HuH-7 (cell line): ENCODE measurements at regions not wholly inside any gene's neighbourhood (a gene's known extent, or its start where the extent isn't known, plus 50 kb on each side); places are given as distances from the start of the nearest gene placed in this dataset.

Experiments
- DNase-seq: peaks from one replicate; pipeline ENCODE4 v3.0.0; 2011; ENCODE audit warnings: low spot score

DNA sequence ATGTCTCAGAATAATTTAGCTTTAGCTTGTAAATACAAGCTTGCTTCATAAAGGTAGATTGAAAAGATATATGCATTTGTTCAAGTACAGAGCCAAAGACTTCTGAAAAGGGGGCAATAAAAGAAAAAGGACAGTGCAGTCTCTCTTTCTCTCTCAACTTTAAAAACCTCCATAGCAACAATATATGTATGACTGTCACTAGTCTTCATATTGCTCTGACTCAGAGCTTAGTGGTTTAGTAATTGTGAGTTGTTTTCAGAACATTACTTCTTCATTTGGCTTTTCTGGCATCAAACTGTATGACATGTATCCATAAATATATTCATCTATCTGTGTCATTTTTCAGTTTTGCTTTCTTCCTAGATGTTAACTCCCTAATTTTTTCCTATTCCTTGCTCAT is 194.6 kb upstream of the KIF2A start:
- DNase-seq = no peak

DNA sequence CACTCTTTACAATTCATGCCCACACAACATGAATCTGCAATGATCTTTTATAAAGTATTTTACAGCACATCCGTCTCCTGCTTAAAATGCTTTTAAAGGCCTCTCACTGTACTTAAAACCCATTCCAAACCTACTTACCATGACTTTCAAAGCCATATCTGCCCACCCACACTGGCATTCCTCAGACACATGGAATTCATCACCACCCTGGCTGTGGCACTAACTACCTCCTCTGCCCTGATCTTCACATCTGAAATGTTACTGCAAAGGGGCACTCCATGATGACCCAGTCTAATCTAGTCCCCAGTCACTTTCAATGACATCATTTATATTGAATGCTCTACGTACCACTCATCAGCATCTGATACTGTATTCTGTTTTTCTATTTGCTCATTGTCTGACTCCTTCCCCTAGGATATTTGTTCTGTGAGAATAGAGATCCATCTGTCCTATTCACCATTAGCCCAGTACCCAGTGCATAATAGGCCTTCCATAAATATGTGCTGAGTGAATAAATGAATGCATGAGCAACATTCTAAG is 193.2 kb upstream of the KIF2A start:
- DNase-seq = no peak

DNA sequence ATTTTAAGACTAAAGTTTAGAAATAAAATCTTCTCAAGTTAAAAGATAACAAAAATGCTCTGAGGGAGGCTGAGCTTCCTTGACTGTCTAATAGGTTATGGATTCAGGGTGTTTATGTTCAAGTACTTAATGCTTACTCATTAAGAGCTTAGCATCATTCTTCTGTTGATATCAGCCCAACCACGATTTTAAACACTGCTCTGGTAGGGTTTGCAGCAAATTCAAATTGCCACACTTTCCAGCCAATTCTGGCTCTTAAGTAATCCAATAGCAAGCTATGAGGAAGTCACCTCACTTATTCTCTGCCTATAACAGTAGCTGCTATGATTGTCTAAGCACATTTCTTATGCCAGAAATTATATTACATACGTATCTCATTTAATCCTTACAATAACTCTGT is 191.0 kb upstream of the KIF2A start:
- no peak for DNase-seq

DNA sequence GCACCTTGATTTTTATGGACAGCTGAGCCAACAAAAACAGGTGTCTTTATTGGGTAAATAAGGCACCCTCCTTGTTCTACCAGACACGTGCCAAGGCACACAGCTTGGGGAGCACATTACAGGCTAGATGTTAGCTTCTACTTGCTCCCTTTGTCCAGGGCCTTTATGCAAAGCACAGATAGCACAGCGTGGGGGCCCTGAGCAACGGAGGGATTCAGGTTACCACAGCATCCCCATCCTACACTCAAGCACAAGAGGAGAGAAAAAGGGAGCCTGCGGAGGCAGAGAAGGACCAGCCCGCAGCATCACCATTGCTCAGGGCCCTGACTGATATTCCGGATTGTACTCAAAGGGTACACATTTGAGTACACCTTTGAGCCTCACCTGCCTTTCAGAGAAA is 181.7 kb upstream of the KIF2A start:
- no peak for DNase-seq

DNA sequence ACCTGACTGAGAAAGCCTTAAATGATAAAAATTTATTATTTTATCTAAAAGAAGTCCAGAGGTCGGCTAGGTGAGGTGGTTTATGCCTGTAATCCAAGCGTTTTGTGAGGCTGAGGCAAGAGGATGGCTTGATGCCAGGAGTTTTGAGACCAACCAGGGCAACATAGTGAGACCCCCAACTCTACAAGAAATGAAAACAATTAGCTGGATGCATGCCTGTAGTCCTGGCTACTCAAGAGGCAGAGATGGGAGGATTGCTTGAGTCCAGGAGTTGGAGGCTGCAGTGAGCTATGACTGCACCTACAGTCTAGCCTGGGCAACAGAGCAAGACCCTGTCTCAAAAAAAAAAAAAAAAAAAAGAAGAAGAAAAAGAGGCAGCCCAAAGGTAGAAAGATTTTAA is 179.9 kb upstream of the KIF2A start:
- DNase-seq = no peak

DNA sequence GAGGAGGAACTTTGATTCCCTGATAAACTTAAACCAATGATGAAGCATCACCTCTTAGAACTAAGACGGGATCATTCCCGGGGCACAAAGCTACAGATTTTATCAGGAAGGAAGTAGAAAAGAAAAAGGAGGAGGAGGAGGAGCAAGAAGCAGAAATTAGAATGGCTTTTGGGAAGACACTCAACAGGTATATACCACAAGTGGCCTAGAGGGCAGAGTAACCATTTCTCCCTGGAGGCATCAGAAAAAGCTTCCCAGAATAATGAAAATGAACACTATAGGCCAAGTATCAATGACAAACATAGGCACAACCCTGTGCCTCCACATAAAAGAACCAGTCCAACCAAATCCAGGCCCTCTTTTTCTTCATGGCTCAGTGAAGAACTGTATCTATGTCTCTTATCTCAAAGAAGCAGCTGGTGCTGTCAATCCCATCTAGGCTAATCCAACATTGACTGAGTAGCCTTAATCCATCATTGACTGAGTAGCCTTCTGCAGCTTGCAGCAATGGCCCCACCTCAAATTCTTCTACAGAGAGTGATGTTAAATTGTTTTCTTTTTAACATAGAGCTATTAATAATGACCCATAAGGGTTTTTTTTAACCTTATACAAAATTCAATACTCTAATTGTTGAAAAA is 178.8 kb upstream of the KIF2A start:
- no peak for DNase-seq

DNA sequence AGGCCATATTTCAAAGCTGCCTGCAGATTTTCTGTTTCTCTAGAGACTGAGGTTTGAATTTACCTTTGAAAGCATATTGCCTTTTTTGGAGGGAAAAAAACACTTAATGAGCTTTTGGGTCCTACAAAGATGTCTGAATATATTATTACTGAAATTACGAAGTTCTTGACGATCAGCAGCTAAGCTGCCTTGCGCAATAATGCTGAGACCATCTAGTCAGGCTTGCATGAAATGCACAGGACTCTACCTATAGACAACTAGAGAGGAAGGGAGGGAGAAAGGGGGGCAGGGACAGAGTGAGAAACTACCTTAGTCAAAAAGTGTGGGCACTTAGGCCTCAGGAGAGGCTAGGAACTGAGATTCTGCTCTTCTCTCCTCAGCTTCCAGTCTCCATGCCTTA is 175.9 kb upstream of the KIF2A start:
- DNase-seq = no peak

DNA sequence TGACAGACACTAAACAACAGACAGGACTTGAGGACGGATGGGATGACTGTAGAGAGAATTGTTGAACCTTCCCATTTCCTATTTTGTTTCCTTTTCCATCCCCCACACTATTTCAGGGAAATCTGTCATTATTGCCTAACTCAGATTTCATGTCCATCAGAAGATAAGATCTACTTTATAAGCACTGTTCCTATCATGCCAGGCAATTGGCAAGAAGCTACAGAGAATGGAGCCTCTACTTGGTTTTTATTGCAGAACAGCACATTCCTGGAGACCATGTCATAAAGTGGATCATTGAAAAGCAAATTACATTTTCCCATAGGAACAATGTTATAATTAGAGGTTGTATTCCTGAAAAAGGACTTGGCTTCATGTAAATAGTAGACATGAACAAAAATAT is 173.7 kb upstream of the KIF2A start:
- DNase-seq = no peak

DNA sequence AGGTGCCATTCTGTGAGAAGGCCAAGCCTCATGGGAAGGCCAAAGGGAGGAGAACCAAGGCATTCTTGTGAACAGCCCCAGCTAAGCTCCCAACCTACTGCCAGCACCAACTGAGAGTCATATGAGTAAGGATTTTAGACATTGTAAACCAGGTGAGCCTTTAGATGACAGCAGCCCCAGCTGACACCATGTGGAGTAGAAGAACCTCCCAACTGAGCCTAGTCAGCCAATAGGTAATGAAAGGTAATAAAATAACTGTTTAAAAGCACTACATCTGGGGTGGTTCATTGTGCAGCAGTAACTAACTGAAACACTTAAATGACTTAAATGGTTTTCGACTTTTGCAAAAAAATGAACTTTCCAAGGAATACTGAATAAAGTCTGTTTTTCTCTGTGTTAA is 172.6 kb upstream of the KIF2A start:
- DNase-seq = no peak

DNA sequence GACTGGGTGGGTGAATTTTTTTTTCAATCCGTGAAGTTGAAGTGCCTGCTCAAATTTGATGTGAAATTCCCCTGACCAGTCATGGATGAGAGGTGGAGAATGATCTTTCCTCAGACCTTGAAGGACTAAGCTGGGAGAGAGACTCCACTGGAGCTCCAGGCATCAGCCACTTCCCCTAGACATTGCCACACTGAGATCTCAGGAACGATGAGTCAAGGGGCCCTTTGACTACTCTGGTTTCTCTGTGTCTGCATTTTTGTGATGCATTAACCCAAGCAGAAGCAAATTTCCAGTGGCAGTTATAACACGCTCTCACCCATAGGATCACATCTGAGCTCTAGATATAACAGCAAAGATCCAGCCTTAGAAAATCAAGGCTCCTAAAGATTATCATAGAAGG is 171.2 kb upstream of the KIF2A start:
- DNase-seq = no peak

DNA sequence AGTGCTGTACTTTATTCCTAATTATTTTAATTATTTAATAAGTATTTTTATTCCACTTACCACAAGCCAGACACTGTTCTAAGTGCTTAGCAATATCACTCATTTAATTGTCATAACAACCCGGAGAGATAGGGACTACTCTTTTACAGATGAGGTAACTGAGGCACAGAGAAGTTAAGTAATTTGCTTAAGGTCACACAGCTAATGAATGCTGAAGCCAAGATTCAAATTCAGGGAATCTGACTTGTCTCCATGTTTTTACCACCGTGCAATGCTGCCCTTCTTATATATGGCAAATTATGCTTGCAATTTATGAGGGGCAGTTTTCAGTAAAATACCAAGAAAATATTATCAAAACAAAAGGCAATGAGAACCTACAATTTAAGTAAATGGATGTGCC is 168.4 kb upstream of the KIF2A start:
- DNase-seq = no peak

DNA sequence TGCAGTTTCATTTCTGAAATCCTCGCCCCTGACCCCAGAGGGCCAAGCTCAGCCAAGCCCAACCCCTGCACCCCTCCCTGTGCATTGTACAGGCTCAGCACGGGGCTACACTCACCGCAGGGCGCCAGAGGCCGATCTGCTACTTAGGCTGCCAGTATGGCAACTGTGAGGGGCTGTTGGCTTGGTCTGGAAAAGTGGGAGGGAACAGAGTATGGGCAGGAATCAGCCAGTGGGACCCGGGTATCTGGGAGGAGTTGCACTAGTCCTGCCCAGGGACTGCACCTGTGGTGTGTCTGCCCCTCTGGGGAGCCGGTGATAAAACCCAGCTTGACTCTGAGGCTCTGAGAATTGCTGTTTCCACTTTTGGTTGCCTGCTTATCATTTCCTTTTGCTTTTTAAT is 167.4 kb upstream of the KIF2A start:
- no peak for DNase-seq

DNA sequence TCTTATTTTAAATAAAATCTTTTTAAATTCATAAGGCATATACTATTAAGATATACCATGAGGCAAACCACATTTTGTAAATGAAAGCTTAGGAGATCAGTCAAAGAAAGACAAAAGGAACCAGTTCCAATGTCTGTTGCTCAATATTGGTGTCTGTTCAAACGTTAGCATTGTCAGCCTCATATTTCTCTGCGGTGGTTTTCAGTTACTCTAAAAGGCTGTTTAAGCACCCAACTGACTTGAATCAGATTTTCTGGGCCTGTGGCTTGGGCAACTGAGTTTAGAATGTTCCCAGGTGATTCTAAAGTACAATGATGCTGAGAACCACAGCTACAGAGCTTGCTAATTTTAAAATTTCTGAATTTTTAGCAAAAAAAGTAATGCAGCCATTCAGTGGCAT is 166.3 kb upstream of the KIF2A start:
- DNase-seq = no peak

DNA sequence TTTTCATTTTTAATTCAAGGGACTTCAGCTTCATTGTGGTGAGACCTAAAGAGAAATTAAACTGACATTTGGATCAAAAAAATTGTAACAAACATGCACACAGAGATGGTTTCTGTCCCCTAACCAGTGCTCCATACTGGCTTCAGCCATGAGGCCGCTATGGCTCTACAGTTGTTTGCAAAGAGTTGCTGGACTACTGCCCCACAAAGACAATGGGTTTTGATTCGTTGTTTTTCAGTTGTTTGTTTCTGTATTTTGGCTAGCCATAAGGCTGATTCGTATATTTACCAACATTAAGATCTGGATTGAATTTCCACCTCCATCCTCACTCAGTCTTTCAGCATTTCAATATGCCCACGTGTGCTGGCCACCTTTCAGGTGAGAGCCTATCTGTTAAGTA is 163.7 kb upstream of the KIF2A start:
- DNase-seq = no peak

DNA sequence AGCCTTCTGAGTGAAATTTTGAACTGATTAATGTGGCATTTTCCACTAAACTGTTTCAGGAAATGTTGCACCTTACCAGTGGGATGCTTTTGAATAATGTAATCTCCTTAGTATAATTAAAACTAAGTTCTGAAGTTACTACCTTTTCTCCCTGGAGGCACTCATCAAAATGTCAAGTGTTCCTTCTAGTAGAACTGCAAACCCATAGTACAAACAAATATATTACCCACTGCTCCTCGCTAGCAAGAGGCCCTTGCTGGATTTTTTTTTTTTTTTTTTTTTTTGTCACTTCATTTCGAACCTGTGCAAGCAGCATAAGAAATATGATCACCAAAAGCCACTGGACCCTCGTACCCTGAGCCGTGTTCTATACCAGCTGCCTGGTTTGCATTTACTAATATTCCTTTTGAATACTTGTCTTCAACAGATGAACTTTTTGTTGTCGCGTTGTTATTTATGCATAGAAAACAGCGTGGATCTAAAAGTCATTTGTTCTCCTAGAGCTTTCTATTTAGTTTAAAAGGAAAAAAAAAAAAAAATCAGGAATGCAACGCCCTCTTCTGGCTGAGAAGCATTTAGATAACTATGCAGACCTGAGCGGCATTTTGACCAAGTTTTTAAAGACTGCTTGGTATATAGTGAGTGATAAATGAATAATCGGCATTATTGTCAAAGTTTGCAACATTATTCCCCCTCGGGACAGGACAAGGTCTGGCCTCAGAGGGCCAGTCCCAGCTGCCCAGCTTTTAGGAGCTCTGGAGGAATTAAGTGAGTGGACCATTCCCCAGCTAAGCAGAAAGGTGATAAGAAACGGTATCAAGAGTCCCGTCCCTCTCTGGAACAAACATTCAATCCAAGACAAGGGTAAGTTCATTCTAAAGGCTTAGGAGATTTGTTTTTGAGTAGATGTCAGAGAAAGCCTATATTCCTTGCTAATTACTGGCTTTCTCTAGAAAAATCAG is 162.5 kb upstream of the KIF2A start:
- no peak for DNase-seq

DNA sequence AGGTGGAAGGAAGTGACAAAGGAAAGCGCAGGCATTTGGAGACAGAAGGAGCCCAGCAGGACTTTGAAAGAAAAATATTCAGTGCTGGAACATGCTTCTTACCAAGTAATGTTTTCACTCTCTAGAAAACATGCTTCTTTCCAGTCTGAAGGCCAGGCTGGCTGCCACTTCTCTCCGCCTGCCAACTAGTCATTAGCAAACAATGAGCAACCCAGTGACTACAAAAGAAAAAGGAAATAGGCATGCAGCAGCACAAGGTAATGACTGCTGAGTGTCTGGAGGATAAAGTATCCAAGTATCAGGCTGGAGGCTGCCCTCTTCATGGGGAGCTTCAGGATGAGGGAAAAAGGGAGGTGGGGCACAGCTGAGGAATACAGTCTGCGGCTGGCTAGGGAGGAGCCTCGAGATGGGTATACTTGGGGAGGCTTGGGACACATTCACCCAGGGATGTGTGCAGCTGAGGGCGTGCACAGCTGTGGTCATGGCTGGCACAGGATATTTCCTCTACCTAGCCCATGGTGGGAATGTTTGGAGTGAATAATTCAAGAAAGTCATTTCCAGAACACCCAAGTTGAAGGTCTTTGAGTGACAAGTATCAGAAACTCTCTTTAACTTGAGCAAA is 161.5 kb upstream of the KIF2A start:
- DNase-seq = no peak

DNA sequence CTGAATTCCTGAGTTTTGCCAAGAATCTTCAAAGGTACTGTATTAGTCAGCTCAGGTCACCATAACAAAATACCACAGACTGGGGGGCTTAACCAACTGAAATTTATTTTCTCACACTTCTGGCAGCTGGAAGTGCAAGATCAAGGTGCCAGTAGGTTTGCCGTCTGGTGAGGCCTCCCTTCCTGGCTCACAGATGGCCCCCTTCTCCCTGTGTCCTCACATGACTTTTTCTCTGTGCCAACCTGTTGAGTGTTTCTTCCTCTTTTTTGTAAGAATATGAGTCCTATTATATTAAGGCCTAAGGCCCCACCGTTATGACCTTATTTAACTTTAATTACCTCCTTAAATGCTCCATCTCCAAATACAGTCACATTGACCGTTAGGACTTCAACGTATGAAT is 156.1 kb upstream of the KIF2A start:
- no peak for DNase-seq

DNA sequence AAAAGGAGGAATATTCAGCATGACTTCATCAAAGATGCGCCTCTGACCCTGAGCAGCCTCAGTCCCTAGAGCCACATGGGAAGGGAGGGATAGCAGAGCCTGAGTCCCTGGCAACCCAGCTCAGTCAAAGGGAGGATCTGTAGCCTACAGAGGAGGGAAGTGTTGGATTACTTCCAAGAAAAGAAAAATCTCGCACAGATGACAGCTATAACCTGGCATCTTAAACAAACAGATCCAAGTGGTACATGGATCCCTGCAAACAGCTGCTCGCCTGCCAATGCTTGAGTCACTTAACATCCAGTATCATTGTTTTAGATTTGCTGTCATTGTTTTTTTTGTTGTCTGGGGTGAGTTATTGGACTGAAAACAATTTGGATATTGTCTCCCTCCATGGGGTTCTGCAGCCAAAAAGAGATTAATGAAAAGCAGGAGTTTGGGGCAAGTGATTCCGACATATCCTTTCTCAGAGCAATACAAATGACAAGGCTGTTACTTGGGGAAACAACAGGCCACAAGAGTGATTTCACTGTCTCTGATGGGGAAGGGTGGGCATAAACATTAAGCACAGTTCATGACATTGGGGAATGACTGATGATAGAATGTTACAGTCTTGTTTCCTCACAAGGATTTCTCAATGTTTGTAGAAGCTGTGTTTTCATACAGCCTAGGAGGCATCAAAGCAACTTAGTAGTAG is 153.5 kb upstream of the KIF2A start:
- no peak for DNase-seq

DNA sequence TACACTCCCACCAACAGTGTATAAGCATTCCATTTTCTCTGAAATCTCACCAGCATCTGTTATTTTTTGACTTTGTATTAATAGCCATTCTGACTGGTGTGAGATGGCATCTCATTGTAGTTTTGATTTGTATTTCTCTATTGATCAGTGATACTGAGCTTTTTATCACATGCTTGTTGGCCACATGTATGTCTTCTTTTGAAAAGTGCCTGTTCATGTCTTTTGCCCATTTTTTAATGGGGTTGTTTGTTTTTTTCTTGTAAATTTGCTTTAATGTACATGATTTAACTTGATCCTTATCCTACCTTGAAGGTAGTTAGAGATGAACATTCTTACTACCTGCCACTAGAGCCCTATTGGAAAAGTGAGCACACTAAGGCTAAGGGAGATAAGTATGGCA is 151.2 kb upstream of the KIF2A start:
- no peak for DNase-seq

DNA sequence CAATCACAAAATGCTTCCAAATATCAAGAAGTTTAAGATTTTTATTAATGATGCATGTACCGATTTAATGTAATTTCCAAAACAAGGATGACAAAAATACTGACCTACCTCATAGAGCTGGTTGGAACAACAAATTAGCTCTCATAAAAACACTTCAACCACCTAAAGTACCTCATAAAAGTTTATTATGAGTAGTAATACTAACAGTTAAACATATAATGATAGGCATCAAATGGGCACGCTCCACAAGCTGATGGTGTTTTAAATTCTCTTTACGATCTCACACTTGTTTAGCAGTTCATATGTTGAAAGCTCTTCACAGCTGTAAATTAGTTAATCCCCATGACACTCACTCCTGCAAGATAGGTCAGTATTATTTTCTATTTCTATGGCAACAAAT is 150.0 kb upstream of the KIF2A start:
- DNase-seq = no peak

DNA sequence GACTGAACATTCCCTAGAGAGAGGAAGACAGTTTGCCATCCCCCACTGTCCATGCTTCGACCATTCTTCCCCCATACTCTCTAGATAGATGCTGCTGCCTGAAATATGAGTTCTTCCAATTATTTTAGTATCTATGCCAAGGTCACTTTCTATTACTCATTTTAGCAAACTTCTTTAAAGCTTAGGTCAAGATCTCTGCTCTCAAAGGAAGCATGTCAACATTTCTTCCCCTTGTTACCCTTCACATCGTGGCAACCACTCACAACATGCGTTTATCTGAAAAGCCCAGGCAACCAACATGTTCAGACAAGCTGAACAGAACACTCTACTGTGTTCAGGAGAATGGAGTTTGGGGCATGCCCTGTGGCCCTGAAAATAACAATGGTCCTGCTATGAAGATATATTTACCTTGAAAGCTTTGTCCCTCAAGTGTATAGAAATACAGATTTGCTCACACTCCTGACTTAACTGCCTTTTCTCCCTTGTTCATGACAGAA is 138.4 kb upstream of the KIF2A start:
- DNase-seq = no peak
